Putamen (tissue), 1 donor: ENCODE measurements at regions not wholly inside any gene's neighbourhood (a gene's known extent, or its start where the extent isn't known, plus 50 kb on each side); places are given as distances from the start of the nearest gene placed in this dataset.

Source experiments
- DNase-seq: peaks from one replicate; pipeline ENCODE4 v3.0.0-alpha.2; 2016; ENCODE audit warnings: low spot score

GRCh38 chr12:126095748-126096510 is 1030.7 kb downstream of the AACS start:
- DNase-seq, result no peak

GRCh38 chr12:126106706-126107105 is 1041.5 kb downstream of the AACS start:
- no peak for DNase-seq

GRCh38 chr12:126107659-126108058 is 1042.4 kb downstream of the AACS start:
- DNase-seq, result no peak

- no peak for DNase-seq
Observed at GRCh38 chr12:126108247-126108646, 1043.0 kb downstream of the AACS start.

DNA sequence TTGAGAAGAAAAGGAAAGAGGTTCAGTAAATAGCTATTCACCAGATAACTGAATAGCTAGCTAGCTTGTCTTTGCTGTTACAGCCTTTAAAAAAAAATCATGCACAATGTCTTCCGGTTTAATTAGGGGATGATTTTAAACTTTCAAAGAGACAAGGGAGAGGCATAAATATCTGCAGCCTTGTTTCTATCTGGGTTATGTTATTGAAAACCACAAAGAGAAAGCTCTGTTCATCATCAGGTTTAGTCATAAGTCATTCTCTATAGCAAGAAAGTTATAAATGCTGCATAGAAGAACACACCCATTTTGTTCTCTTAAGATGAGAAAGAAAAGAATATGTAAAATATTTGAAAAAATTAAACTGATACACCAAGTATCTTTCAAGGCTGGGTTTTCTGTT is 1046.9 kb downstream of the AACS start:
- no peak for DNase-seq

DNA sequence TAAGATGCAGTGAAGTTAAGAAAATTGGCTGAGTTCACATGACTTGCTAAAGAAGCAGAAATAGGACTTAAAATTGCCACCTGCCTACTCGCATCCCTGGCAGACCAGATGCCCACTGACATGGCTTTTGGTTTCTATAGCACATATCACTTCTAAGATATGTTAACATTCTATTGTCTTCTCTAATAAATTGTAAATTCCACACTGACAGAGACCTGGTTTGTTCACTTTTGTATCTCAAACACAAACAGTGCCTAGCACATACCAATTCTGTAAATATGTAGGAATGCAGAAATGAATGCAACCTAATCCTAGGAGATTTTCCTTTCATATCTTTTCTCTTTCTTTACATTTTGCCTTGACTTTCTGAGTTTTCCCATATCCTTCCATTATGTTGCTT is 1047.6 kb downstream of the AACS start:
- no peak for DNase-seq

GRCh38 chr12:126114441-126114840 is 1049.2 kb downstream of the AACS start:
- DNase-seq, result no peak

DNA sequence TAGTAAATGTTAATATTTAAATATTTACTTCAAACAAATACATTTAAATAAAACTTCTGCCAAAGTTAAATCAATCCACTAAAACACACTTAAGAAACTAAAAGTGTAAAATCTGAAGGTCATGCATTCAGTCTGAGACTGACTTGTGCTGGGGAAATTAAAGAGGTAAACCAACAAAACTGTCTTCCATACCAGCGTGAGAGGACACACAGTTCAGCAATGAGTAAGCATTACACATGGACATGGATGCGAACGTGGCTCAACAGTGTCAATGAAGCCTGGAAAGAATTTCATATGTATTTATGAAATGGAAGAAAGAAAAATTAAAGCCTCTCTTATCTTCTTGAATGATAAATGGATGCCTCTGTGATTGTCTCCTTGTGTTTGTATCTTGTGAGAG is 1052.3 kb downstream of the AACS start:
- DNase-seq, result no peak

DNA sequence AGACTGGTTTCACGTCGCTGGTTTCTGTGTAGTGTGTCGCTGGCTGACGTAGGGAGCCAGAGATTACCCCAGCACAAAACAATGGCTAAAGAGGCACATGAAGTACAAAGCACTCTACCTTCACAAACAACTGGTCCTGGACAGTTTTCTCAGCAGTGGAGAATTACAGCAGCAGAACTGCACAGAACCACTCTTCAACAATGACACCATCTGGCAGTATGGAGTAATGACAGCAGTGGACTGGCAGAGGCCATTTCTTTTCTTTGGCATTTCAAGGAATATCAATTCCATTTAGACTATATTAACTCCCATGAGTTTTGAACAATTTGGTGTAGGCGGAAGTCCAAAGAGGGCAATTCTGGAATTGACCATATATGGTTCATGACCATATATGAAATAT is 1074.1 kb downstream of the AACS start:
- no peak for DNase-seq

DNA sequence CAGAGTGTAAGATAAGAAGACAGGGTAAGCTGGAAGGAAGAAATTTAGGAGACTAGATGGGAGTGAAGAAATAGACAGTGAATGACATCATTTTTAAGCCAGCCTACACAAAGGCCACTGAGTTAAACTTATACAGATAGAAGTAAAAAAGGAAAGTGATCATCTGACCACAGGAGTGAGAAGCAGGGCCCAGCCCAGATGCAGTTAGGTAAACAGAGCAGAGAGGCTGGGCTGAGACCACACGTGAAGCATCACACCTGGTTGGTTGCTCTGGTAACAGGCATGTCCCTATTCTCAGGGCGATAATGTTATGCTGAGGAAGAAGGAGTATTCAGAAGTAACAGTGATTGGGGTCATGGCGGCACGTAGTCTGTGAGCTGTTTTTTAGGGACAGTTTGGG is 1079.4 kb downstream of the AACS start:
- DNase-seq, result no peak

- no peak for DNase-seq
Observed at GRCh38 chr12:126147321-126147720, 1082.1 kb downstream of the AACS start.

- DNase-seq, result no peak
Observed at GRCh38 chr12:126156806-126157574, 1091.8 kb downstream of the AACS start.

DNA sequence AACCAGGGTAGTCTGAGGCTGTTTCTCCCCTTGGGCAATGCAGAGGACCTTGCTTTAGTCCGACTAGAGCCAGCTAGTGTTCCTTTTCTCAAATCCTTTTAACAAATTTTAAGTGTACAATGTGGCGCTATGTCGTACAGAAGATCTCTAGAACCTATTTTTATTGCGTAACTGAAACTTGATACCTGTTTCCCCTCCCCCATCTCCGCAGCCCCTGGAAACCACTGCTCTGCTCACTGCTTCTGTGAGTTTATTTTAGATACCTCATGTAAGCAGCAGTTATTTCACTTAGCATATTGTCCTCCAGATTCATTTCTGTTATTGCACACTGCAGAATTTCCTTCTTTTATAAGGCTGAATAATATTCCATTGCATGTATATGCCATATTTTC is 1092.3 kb downstream of the AACS start:
- no peak for DNase-seq

- DNase-seq, result no peak
Observed at GRCh38 chr12:126159139-126159538, 1093.9 kb downstream of the AACS start.

GRCh38 chr12:126160912-126161311 is 1095.7 kb downstream of the AACS start:
- DNase-seq, result no peak

GRCh38 chr12:126163984-126164383 is 1098.7 kb downstream of the AACS start:
- DNase-seq, result no peak

- DNase-seq, result no peak
Observed at GRCh38 chr12:126171937-126172559, 1106.8 kb downstream of the AACS start.

GRCh38 chr12:126182619-126183236 is 1117.5 kb downstream of the AACS start:
- no peak for DNase-seq

DNA sequence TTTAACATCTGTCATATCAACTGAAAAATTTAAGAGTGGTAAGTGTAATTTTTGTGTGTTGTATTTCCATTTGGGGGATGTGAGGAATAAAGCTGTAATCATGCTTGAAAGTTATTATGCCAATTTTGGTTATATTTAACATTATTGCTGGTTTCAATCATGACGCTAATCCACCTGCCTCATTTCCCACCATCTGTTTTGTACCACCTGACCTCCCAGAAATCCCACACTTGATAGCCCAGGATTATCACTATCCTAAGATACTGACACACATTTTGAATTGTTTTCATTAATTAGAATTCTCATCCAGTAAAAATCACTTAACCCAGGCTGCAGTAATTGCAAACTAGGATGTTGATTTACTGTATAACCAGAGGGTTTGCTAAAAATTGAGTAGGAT is 1119.8 kb downstream of the AACS start:
- no peak for DNase-seq

- DNase-seq, result no peak
Observed at GRCh38 chr12:126189856-126190255, 1124.6 kb downstream of the AACS start.

DNA sequence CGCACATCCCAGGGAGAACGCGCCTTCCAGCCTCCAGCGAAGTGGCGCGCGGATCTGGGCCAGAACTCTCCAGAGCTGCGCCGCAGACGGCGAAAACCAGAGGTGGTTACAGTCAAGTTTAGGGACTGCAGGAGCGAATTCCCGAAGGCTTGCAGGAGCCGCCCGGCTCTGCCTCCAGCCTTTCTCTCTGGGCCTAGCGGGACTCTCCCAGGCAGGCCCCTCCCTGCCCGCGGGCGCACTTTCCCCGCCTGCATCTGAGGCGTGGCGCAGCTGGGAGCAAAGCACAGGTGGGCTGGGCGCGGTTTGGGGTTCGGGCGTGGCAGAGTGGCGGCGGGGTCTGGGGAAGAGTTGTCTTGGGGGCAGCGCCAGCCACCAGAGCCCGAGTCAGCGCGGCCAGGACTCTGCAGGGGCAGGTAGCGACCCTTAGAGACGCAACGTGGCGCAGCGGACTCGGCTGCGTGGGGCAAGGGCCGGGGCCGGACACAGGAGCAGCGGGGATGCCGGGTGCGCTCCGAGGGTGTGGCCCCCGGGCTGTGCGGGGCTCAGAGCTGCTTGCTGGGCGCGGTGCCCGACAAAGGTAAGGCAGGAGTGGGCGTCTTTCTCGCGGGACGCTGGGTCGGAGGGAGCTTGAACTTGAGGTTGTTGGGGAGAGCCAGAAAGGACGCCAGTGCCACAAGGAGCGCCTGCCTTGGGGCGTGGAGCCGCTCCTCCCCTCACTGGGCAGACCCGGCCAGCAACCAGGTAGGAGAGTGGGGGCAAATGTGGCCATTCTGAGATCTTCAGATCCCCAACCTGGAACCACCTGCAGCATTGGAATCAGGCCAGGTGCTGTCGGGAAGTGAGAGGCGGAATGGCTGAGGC is 1126.0 kb downstream of the AACS start:
- no peak for DNase-seq

DNA sequence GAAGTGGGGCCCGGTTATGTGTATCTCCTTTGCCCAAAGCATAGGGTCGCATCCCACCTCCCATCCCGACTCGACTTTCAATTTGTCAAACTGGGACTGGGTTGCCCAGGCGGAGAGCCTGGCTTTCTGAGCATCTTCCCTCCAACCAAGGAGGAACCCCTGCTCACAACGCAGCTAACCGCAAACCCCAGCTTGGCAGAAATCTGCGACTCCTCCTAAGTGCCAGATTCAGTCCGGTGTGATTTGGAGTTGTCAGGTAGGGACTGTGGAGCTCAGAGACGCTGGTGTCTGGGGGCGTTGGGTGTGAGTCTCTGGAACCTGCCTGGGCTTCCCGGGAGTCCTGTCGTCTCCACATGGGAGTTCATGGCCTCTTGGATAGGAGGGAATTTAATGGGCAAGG is 1126.7 kb downstream of the AACS start:
- no peak for DNase-seq
